ENCODE measurements at regions not wholly inside any gene's neighbourhood (a gene's known extent, or its start where the extent isn't known, plus 50 kb on each side); places are given as distances from the start of the nearest gene placed in this dataset.

- peaks cover 2 to 9% (median 6%) of the 10 kb centered on the region in 4 donors for H3K9me3 ChIP-seq (ENCODE audit: control insufficient read depth in 4 of 4, low read length in 3 of 4)
- TF ChIP-seq NR2F2 (IDR thresholded peaks at IDR 0.05) (no peak), YY1 (IDR thresholded peaks at IDR 0.05) (no peak)
- no peaks in the 10 kb centered on the region for H3K36me3 ChIP-seq (ENCODE audit: control insufficient read depth in 4 of 4, insufficient read depth in 3 of 4, low read depth in 1 of 4, low read length in 3 of 4)
- 66% methylated on average over 7 of the region's 7 CpGs for WGBS
- H3K27ac ChIP-seq (ENCODE audit: low read depth in 1 of 2, low read length in 2 of 2), result no peak overlapping the region
- DNase-seq (ENCODE audit: low spot score), result no peak
- no peak overlapping the region for H3K9ac ChIP-seq (ENCODE audit: low read depth in 1 of 2, low read length in 2 of 2)
- H3K27me3 ChIP-seq (ENCODE audit: control insufficient read depth in 4 of 4, insufficient read depth in 4 of 4, low read length in 3 of 4), result peaks cover 0 to 7% (median 1%) of the 10 kb centered on the region in 4 donors
- H3K4me3 ChIP-seq (ENCODE audit: low read depth in 1 of 3, low read length in 3 of 3), result no peak overlapping the region
- H3K4me1 ChIP-seq (ENCODE audit: control insufficient read depth in 4 of 4, insufficient read depth in 4 of 4, low read length in 3 of 4), result peaks cover 0 to 25% (median 16%) of the 10 kb centered on the region in 4 donors
Measured at GRCh38 chr1:147076442-147076841, 95.8 kb downstream of the PRKAB2 start.

GRCh38 chr1:147072482-147073432 is 99.5 kb downstream of the PRKAB2 start:
- TF ChIP-seq HNF4G (IDR thresholded peaks at IDR 0.05) (no peak), SP1 (IDR thresholded peaks at IDR 0.05) (no peak), FOXA1 (IDR thresholded peaks at IDR 0.05) (no peak), NR2F2 (IDR thresholded peaks at IDR 0.05) (no peak), HNF4A (conservative IDR thresholded peaks at IDR 0.05) (no peak), MAX (IDR thresholded peaks at IDR 0.05) (no peak), EGR1 (IDR thresholded peaks at IDR 0.05; ENCODE audit: low read depth in 2 of 2) (no peak)
- TF ChIP-seq, protein P1, sequence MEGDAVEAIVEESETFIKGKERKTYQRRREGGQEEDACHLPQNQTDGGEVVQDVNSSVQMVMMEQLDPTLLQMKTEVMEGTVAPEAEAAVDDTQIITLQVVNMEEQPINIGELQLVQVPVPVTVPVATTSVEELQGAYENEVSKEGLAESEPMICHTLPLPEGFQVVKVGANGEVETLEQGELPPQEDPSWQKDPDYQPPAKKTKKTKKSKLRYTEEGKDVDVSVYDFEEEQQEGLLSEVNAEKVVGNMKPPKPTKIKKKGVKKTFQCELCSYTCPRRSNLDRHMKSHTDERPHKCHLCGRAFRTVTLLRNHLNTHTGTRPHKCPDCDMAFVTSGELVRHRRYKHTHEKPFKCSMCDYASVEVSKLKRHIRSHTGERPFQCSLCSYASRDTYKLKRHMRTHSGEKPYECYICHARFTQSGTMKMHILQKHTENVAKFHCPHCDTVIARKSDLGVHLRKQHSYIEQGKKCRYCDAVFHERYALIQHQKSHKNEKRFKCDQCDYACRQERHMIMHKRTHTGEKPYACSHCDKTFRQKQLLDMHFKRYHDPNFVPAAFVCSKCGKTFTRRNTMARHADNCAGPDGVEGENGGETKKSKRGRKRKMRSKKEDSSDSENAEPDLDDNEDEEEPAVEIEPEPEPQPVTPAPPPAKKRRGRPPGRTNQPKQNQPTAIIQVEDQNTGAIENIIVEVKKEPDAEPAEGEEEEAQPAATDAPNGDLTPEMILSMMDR (IDR thresholded peaks at IDR 0.05; ENCODE audit: low read depth, low read length, missing input control), result no peak
- TF ChIP-seq, protein P2, sequence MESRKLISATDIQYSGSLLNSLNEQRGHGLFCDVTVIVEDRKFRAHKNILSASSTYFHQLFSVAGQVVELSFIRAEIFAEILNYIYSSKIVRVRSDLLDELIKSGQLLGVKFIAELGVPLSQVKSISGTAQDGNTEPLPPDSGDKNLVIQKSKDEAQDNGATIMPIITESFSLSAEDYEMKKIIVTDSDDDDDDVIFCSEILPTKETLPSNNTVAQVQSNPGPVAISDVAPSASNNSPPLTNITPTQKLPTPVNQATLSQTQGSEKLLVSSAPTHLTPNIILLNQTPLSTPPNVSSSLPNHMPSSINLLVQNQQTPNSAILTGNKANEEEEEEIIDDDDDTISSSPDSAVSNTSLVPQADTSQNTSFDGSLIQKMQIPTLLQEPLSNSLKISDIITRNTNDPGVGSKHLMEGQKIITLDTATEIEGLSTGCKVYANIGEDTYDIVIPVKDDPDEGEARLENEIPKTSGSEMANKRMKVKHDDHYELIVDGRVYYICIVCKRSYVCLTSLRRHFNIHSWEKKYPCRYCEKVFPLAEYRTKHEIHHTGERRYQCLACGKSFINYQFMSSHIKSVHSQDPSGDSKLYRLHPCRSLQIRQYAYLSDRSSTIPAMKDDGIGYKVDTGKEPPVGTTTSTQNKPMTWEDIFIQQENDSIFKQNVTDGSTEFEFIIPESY (IDR thresholded peaks at IDR 0.05), result no peak
- Histone ChIP-seq H3K27me3 (ENCODE audit: control insufficient read depth in 4 of 4, insufficient read depth in 4 of 4, low read length in 3 of 4) (no peaks in the 10 kb centered on the region), H3K9me3 (ENCODE audit: control insufficient read depth in 4 of 4, low read length in 3 of 4) (no peaks in the 10 kb centered on the region), H3K4me3 (ENCODE audit: low read depth in 1 of 3, low read length in 3 of 3) (peak overlapping the region in 2 of 3 donors; percentile 25 to 29), H3K27ac (ENCODE audit: low read depth in 1 of 2, low read length in 2 of 2) (no peak overlapping the region), H3K4me1 (ENCODE audit: control insufficient read depth in 4 of 4, insufficient read depth in 4 of 4, low read length in 3 of 4) (peaks cover 0 to 14% (median 5%) of the 10 kb centered on the region in 4 donors), H3K36me3 (ENCODE audit: control insufficient read depth in 4 of 4, insufficient read depth in 3 of 4, low read depth in 1 of 4, low read length in 3 of 4) (no peaks in the 10 kb centered on the region), H3K9ac (ENCODE audit: low read depth in 1 of 2, low read length in 2 of 2) (no peak overlapping the region)
- DNase-seq (ENCODE audit: low spot score), result no peak
- 19% methylated on average over 58 of the region's 58 CpGs for WGBS

GRCh38 chr1:147071142-147071541 is 101.1 kb downstream of the PRKAB2 start:
- H3K4me1 ChIP-seq (ENCODE audit: control insufficient read depth in 4 of 4, insufficient read depth in 4 of 4, low read length in 3 of 4), result peaks cover 0 to 9% (median 5%) of the 10 kb centered on the region in 4 donors
- H3K9me3 ChIP-seq (ENCODE audit: control insufficient read depth in 4 of 4, low read length in 3 of 4), result no peaks in the 10 kb centered on the region
- no peak overlapping the region for H3K27ac ChIP-seq (ENCODE audit: low read depth in 1 of 2, low read length in 2 of 2)
- DNase-seq (ENCODE audit: low spot score), result no peak
- no peak overlapping the region for H3K9ac ChIP-seq (ENCODE audit: low read depth in 1 of 2, low read length in 2 of 2)
- H3K36me3 ChIP-seq (ENCODE audit: control insufficient read depth in 4 of 4, insufficient read depth in 3 of 4, low read depth in 1 of 4, low read length in 3 of 4), result no peaks in the 10 kb centered on the region
- no peaks in the 10 kb centered on the region for H3K27me3 ChIP-seq (ENCODE audit: control insufficient read depth in 4 of 4, insufficient read depth in 4 of 4, low read length in 3 of 4)
- no peak overlapping the region for H3K4me3 ChIP-seq (ENCODE audit: low read depth in 1 of 3, low read length in 3 of 3)
- 98% methylated on average over 1 of the region's 1 CpG for WGBS
- TF ChIP-seq RXRA (IDR thresholded peaks at IDR 0.05) (no peak), MAX (IDR thresholded peaks at IDR 0.05) (no peak), YY1 (IDR thresholded peaks at IDR 0.05) (no peak), EGR1 (IDR thresholded peaks at IDR 0.05; ENCODE audit: low read depth in 2 of 2) (no peak), FOXA1 (IDR thresholded peaks at IDR 0.05) (no peak), FOXA2 (IDR thresholded peaks at IDR 0.05) (no peak)
- TF ChIP-seq, protein P3, sequence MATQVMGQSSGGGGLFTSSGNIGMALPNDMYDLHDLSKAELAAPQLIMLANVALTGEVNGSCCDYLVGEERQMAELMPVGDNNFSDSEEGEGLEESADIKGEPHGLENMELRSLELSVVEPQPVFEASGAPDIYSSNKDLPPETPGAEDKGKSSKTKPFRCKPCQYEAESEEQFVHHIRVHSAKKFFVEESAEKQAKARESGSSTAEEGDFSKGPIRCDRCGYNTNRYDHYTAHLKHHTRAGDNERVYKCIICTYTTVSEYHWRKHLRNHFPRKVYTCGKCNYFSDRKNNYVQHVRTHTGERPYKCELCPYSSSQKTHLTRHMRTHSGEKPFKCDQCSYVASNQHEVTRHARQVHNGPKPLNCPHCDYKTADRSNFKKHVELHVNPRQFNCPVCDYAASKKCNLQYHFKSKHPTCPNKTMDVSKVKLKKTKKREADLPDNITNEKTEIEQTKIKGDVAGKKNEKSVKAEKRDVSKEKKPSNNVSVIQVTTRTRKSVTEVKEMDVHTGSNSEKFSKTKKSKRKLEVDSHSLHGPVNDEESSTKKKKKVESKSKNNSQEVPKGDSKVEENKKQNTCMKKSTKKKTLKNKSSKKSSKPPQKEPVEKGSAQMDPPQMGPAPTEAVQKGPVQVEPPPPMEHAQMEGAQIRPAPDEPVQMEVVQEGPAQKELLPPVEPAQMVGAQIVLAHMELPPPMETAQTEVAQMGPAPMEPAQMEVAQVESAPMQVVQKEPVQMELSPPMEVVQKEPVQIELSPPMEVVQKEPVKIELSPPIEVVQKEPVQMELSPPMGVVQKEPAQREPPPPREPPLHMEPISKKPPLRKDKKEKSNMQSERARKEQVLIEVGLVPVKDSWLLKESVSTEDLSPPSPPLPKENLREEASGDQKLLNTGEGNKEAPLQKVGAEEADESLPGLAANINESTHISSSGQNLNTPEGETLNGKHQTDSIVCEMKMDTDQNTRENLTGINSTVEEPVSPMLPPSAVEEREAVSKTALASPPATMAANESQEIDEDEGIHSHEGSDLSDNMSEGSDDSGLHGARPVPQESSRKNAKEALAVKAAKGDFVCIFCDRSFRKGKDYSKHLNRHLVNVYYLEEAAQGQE (IDR thresholded peaks at IDR 0.05), result no peak
- TF ChIP-seq, protein P2 (IDR thresholded peaks at IDR 0.05), result no peak
